ENCODE measurements at regions not wholly inside any gene's neighbourhood (a gene's known extent, or its start where the extent isn't known, plus 50 kb on each side); places are given as distances from the start of the nearest gene placed in this dataset.

DNA sequence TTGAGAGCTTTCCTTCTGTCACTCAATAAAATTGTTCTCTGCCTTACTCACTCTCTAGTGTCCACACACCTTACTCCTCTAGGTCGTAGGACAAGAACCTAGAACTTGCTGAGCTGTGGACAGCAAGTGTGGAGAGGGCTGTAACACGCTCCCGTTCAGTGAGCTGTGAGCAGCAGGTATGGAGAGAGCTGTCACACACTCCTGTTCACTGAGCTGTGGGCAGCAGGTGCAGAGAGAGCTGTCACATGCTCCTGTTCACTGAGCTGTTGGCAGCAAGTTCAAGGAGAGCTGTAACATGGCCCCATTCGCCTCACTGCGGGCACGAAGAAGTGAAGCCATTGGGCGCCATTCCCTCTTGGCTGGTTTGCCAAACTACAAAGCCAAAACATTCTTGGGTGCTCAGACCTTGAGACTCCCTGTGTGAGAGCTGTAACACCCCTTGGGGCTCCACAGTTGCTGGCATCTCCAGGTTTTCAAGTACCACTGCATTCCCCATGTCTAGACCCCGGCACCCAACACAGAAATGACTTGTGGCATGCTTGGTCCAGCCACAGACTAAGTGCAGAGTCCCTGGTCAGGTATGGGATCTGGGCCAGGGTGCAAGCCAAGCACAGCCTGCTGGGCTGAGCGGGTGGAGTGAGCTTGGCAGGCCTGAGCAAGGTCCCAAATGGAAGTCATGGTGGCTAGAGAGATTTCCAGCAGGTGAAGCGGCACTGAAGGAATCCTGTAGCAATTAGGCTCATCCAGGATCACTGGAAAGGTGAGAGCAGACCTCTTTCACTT, 608.0 kb upstream of the CDH8 start:
- Histone ChIP-seq H3K36me3 (replicated peaks; ENCODE audit: insufficient read depth, low read length) (no peaks in the 10 kb centered on the region), H3K79me2 (ENCODE audit: low read length) (no peaks in the 10 kb centered on the region), H3K27ac (ENCODE audit: low read length) (no peak overlapping the region), H3F3A (ENCODE audit: insufficient read depth, low read length) (peaks cover 12% of the 10 kb centered on the region), H3K27me3 (replicated peaks; ENCODE audit: insufficient read depth, low read length) (no peaks in the 10 kb centered on the region), H3K9me2 (replicated peaks; ENCODE audit: insufficient read depth, low read length) (no peaks in the 10 kb centered on the region), H3K9me3 (replicated peaks; ENCODE audit: insufficient read depth, low read length) (no peaks in the 10 kb centered on the region), H2AFZ (ENCODE audit: low read length) (no peak overlapping the region), H3K4me1 (ENCODE audit: low read length) (peaks cover 14% of the 10 kb centered on the region), H3K4me2 (ENCODE audit: low read depth, low read length) (no peak overlapping the region), H3K9ac (ENCODE audit: low read length) (no peak overlapping the region), H3K4me3 (ENCODE audit: low read length) (no peak overlapping the region), H4K20me1 (ENCODE audit: insufficient read depth, low read length) (no peaks in the 10 kb centered on the region)
- no peak for DNase-seq
- TF ChIP-seq EZH2phosphoT487 (IDR thresholded peaks at IDR 0.05; ENCODE audit: low read length), result no peak
- TF ChIP-seq, protein P1, sequence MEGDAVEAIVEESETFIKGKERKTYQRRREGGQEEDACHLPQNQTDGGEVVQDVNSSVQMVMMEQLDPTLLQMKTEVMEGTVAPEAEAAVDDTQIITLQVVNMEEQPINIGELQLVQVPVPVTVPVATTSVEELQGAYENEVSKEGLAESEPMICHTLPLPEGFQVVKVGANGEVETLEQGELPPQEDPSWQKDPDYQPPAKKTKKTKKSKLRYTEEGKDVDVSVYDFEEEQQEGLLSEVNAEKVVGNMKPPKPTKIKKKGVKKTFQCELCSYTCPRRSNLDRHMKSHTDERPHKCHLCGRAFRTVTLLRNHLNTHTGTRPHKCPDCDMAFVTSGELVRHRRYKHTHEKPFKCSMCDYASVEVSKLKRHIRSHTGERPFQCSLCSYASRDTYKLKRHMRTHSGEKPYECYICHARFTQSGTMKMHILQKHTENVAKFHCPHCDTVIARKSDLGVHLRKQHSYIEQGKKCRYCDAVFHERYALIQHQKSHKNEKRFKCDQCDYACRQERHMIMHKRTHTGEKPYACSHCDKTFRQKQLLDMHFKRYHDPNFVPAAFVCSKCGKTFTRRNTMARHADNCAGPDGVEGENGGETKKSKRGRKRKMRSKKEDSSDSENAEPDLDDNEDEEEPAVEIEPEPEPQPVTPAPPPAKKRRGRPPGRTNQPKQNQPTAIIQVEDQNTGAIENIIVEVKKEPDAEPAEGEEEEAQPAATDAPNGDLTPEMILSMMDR (IDR thresholded peaks at IDR 0.05; ENCODE audit: low read length), result no peak
- TF ChIP-seq EZH2 (optimal IDR thresholded peaks at IDR 0.05; ENCODE audit: low read depth, low read length), result no peak

GRCh38 chr16:62642677-62643076, 606.4 kb upstream of the CDH8 start:
- H3K79me2 ChIP-seq (ENCODE audit: low read length), result no peaks in the 10 kb centered on the region
- H3K9me3 ChIP-seq (replicated peaks; ENCODE audit: insufficient read depth, low read length), result no peaks in the 10 kb centered on the region
- H3K27me3 ChIP-seq (replicated peaks; ENCODE audit: insufficient read depth, low read length), result no peaks in the 10 kb centered on the region
- H3K9me2 ChIP-seq (replicated peaks; ENCODE audit: insufficient read depth, low read length), result no peaks in the 10 kb centered on the region
- H3K4me3 ChIP-seq (ENCODE audit: low read length), result no peak overlapping the region
- peaks cover 23% of the 10 kb centered on the region for H3K4me1 ChIP-seq (ENCODE audit: low read length)
- DNase-seq, result no peak
- TF ChIP-seq, protein P1 (IDR thresholded peaks at IDR 0.05; ENCODE audit: low read length), result no peak
- TF ChIP-seq EZH2phosphoT487 (IDR thresholded peaks at IDR 0.05; ENCODE audit: low read length), result no peak
- no peak for TF ChIP-seq EZH2 (optimal IDR thresholded peaks at IDR 0.05; ENCODE audit: low read depth, low read length)
- peaks cover 26% of the 10 kb centered on the region for H3F3A ChIP-seq (ENCODE audit: insufficient read depth, low read length)
- H3K4me2 ChIP-seq (ENCODE audit: low read depth, low read length), result no peak overlapping the region
- H3K36me3 ChIP-seq (replicated peaks; ENCODE audit: insufficient read depth, low read length), result no peaks in the 10 kb centered on the region
- H3K27ac ChIP-seq (ENCODE audit: low read length), result no peak overlapping the region
- H3K9ac ChIP-seq (ENCODE audit: low read length), result no peak overlapping the region
- no peaks in the 10 kb centered on the region for H4K20me1 ChIP-seq (ENCODE audit: insufficient read depth, low read length)
- no peak overlapping the region for H2AFZ ChIP-seq (ENCODE audit: low read length)

DNA sequence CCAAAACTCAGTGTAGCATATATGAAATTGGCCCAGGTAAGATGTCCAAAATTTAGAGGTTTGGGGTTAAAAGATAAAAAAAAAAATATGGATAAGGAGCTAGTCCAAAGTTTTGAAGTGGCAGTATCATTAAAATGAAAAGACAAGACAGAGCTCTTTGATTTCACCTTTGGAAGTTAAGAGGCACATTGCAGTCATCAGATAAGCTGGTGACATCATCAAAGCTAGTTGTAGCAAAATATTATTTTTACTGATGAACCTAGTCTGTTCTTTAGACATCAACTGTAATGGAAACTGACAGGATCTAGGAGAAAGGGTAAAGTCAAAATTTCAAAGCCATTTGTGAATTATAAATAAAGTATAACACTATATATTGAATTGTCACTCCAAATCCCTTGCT, 603.7 kb upstream of the CDH8 start:
- peak overlapping the region; percentile 2; the same call in 1 of the 2 replicates for H3K9ac ChIP-seq (ENCODE audit: low read length)
- peak overlapping the region; percentile 45; the same call in 1 of the 2 replicates for H3K4me3 ChIP-seq (ENCODE audit: low read length)
- no peaks in the 10 kb centered on the region for H4K20me1 ChIP-seq (ENCODE audit: insufficient read depth, low read length)
- no peaks in the 10 kb centered on the region for H3K79me2 ChIP-seq (ENCODE audit: low read length)
- H3K36me3 ChIP-seq (replicated peaks; ENCODE audit: insufficient read depth, low read length), result no peaks in the 10 kb centered on the region
- no peaks in the 10 kb centered on the region for H3K9me3 ChIP-seq (replicated peaks; ENCODE audit: insufficient read depth, low read length)
- peak overlapping the region; percentile 71 for H3K27ac ChIP-seq (ENCODE audit: low read length)
- H3F3A ChIP-seq (ENCODE audit: insufficient read depth, low read length), result peaks cover 26% of the 10 kb centered on the region
- peak; percentile 11 for DNase-seq
- TF ChIP-seq, protein P1 (IDR thresholded peaks at IDR 0.05; ENCODE audit: low read length), result no peak
- TF ChIP-seq EZH2phosphoT487 (IDR thresholded peaks at IDR 0.05; ENCODE audit: low read length) (no peak), EZH2 (optimal IDR thresholded peaks at IDR 0.05; ENCODE audit: low read depth, low read length) (no peak)
- H3K9me2 ChIP-seq (replicated peaks; ENCODE audit: insufficient read depth, low read length), result no peaks in the 10 kb centered on the region
- peak overlapping the region; percentile 57 for H2AFZ ChIP-seq (ENCODE audit: low read length)
- H3K4me1 ChIP-seq (ENCODE audit: low read length), result peaks cover 25% of the 10 kb centered on the region
- H3K27me3 ChIP-seq (replicated peaks; ENCODE audit: insufficient read depth, low read length), result no peaks in the 10 kb centered on the region
- peak overlapping the region; percentile 74 for H3K4me2 ChIP-seq (ENCODE audit: low read depth, low read length)
